ENCODE measurements at regions not wholly inside any gene's neighbourhood (a gene's known extent, or its start where the extent isn't known, plus 50 kb on each side); places are given as distances from the start of the nearest gene placed in this dataset.

- TF ChIP-seq GATA3 (IDR thresholded peaks at IDR 0.05; ENCODE audit: low read depth, low read length) (no peak), GATA2 (IDR thresholded peaks at IDR 0.05; ENCODE audit: low read depth, low read length) (no peak)
Observed at GRCh38 chr6:168255283-168255881, 64.2 kb downstream of the DACT2 start.

- no peak for TF ChIP-seq GATA3 (IDR thresholded peaks at IDR 0.05; ENCODE audit: low read depth, low read length)
- TF ChIP-seq GATA2 (IDR thresholded peaks at IDR 0.05; ENCODE audit: low read depth, low read length) = no peak
Observed at GRCh38 chr6:168252267-168252666, 67.3 kb downstream of the DACT2 start.

- TF ChIP-seq GATA2 (IDR thresholded peaks at IDR 0.05; ENCODE audit: low read depth, low read length) (no peak), GATA3 (IDR thresholded peaks at IDR 0.05; ENCODE audit: low read depth, low read length) (no peak)
Observed at GRCh38 chr6:168250250-168250649, 69.3 kb downstream of the DACT2 start.

- TF ChIP-seq GATA2 (IDR thresholded peaks at IDR 0.05; ENCODE audit: low read depth, low read length) = no peak
- no peak for TF ChIP-seq GATA3 (IDR thresholded peaks at IDR 0.05; ENCODE audit: low read depth, low read length)
Observed at GRCh38 chr6:168249746-168250145, 69.8 kb downstream of the DACT2 start.

GRCh38 chr6:168248148-168248620 lies 71.4 kb downstream of the DACT2 start:
- TF ChIP-seq GATA3 (IDR thresholded peaks at IDR 0.05; ENCODE audit: low read depth, low read length) (no peak), GATA2 (IDR thresholded peaks at IDR 0.05; ENCODE audit: low read depth, low read length) (no peak)

- no peak for TF ChIP-seq GATA3 (IDR thresholded peaks at IDR 0.05; ENCODE audit: low read depth, low read length)
- TF ChIP-seq GATA2 (IDR thresholded peaks at IDR 0.05; ENCODE audit: low read depth, low read length) = peak; percentile 16; the same call in 1 of the 2 replicates
Observed at GRCh38 chr6:168247443-168248147, 72.0 kb downstream of the DACT2 start.

GRCh38 chr6:168244961-168245551 lies 74.5 kb downstream of the DACT2 start:
- TF ChIP-seq GATA2 (IDR thresholded peaks at IDR 0.05; ENCODE audit: low read depth, low read length) = no peak
- TF ChIP-seq GATA3 (IDR thresholded peaks at IDR 0.05; ENCODE audit: low read depth, low read length) = no peak

GRCh38 chr6:168243812-168244376 lies 75.7 kb downstream of the DACT2 start:
- TF ChIP-seq GATA2 (IDR thresholded peaks at IDR 0.05; ENCODE audit: low read depth, low read length) = no peak
- no peak for TF ChIP-seq GATA3 (IDR thresholded peaks at IDR 0.05; ENCODE audit: low read depth, low read length)

GRCh38 chr6:168242940-168243225 lies 76.7 kb downstream of the DACT2 start:
- no peak for TF ChIP-seq GATA3 (IDR thresholded peaks at IDR 0.05; ENCODE audit: low read depth, low read length)
- no peak for TF ChIP-seq GATA2 (IDR thresholded peaks at IDR 0.05; ENCODE audit: low read depth, low read length)

- TF ChIP-seq GATA2 (IDR thresholded peaks at IDR 0.05; ENCODE audit: low read depth, low read length) (no peak), GATA3 (IDR thresholded peaks at IDR 0.05; ENCODE audit: low read depth, low read length) (no peak)
Observed at GRCh38 chr6:168242111-168242939, 77.3 kb downstream of the DACT2 start.

GRCh38 chr6:168240160-168240559 lies 79.4 kb downstream of the DACT2 start:
- TF ChIP-seq GATA3 (IDR thresholded peaks at IDR 0.05; ENCODE audit: low read depth, low read length) (no peak), GATA2 (IDR thresholded peaks at IDR 0.05; ENCODE audit: low read depth, low read length) (no peak)

- TF ChIP-seq GATA2 (IDR thresholded peaks at IDR 0.05; ENCODE audit: low read depth, low read length) (no peak), GATA3 (IDR thresholded peaks at IDR 0.05; ENCODE audit: low read depth, low read length) (no peak)
Observed at GRCh38 chr6:168239044-168239773, 80.4 kb downstream of the DACT2 start.

- TF ChIP-seq GATA3 (IDR thresholded peaks at IDR 0.05; ENCODE audit: low read depth, low read length) (no peak), GATA2 (IDR thresholded peaks at IDR 0.05; ENCODE audit: low read depth, low read length) (no peak)
Observed at GRCh38 chr6:168238159-168238909, 81.2 kb downstream of the DACT2 start.

Measured in SH-SY5Y (cell line).